ENCODE measurements at regions not wholly inside any gene's neighbourhood (a gene's known extent, or its start where the extent isn't known, plus 50 kb on each side); places are given as distances from the start of the nearest gene placed in this dataset.

DNA sequence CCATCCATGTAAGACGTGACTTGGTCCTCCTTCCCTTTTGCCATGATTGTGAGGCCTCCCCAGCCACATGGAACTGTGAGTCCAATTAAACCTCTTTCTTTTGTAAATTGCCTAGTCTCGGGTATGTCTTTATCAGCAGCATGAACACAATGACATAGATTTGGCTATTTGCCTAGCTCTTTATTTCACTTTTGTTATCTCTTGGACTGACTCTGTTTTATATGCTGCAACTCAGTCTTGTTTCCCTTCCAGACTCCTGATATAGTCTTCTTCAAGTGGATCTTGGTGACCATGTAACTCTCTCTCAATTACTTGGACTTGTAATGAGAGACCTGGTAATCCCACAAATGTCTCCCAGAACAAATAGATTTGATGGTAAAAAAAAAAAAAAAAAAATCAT, 627.6 kb downstream of the CCDC85A start:
- no TSS peak for BruUV-seq (replicated peaks)
- Histone ChIP-seq H3K9me3 (ENCODE audit: insufficient read depth, low read depth) (no peaks in the 10 kb centered on the region), H3F3A (ENCODE audit: insufficient read depth, low read depth) (no peaks in the 10 kb centered on the region), H3K79me2 (ENCODE audit: low read depth) (no peaks in the 10 kb centered on the region), H3K27me3 (ENCODE audit: insufficient read depth, low read depth) (no peaks in the 10 kb centered on the region), H2AFZ (no peak overlapping the region), H3K36me3 (ENCODE audit: low read depth) (no peaks in the 10 kb centered on the region), H3K4me3 (no peak overlapping the region), H3K27ac (no peak overlapping the region), H4K20me1 (ENCODE audit: insufficient read depth) (no peaks in the 10 kb centered on the region), H3K4me1 (replicated peaks; ENCODE audit: insufficient read depth) (no peaks in the 10 kb centered on the region), H3K4me2 (no peak overlapping the region), H3K9me2 (ENCODE audit: insufficient read depth) (0 out of 2 replicates have a peak, but pooled peaks cover 4% of the 10 kb centered on the region)
- ChIA-PET POLR2A (ENCODE audit: unreplicated experiment) (no interaction called here), CTCF (no interaction called here)
- DNase-seq: no peak
- no peak for TF ChIP-seq EZH2 (IDR thresholded peaks at IDR 0.05; ENCODE audit: low read depth)
- TF ChIP-seq, protein P1, sequence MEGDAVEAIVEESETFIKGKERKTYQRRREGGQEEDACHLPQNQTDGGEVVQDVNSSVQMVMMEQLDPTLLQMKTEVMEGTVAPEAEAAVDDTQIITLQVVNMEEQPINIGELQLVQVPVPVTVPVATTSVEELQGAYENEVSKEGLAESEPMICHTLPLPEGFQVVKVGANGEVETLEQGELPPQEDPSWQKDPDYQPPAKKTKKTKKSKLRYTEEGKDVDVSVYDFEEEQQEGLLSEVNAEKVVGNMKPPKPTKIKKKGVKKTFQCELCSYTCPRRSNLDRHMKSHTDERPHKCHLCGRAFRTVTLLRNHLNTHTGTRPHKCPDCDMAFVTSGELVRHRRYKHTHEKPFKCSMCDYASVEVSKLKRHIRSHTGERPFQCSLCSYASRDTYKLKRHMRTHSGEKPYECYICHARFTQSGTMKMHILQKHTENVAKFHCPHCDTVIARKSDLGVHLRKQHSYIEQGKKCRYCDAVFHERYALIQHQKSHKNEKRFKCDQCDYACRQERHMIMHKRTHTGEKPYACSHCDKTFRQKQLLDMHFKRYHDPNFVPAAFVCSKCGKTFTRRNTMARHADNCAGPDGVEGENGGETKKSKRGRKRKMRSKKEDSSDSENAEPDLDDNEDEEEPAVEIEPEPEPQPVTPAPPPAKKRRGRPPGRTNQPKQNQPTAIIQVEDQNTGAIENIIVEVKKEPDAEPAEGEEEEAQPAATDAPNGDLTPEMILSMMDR (conservative IDR thresholded peaks at IDR 0.05): no peak
- intact Hi-C loops (cut with micrococcal nuclease; ENCODE audit: unreplicated experiment): no loop called here

DNA sequence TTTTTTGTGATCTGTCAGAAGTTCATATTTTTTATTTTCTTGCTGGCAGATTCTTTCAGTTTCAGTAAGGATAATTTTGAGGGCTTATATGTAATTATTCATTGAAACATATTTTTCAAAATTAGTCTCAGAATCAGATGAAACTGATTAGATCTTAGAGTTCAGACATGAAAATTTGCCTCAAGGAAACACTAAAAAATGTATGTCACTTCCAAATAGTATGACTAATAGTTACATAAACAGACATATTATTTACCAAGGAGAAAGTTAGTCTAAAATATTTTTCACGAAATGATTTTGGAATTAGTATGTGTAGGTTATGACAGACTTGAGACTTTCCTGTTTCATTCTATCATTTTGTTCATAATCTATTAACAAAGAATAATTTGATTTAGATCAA, 628.6 kb downstream of the CCDC85A start:
- Histone ChIP-seq H3K36me3 (ENCODE audit: low read depth) (no peaks in the 10 kb centered on the region), H3K4me1 (replicated peaks; ENCODE audit: insufficient read depth) (no peaks in the 10 kb centered on the region), H3F3A (ENCODE audit: insufficient read depth, low read depth) (no peaks in the 10 kb centered on the region), H3K9me2 (ENCODE audit: insufficient read depth) (0 out of 2 replicates have a peak, but pooled peaks cover 4% of the 10 kb centered on the region), H3K79me2 (ENCODE audit: low read depth) (no peaks in the 10 kb centered on the region), H3K4me2 (no peak overlapping the region), H3K4me3 (no peak overlapping the region), H3K9me3 (ENCODE audit: insufficient read depth, low read depth) (no peaks in the 10 kb centered on the region), H4K20me1 (ENCODE audit: insufficient read depth) (no peaks in the 10 kb centered on the region), H3K27ac (no peak overlapping the region), H2AFZ (no peak overlapping the region), H3K27me3 (ENCODE audit: insufficient read depth, low read depth) (no peaks in the 10 kb centered on the region)
- intact Hi-C loops (cut with micrococcal nuclease; ENCODE audit: unreplicated experiment): no loop called here
- POLR2A ChIA-PET (ENCODE audit: unreplicated experiment): no interaction called here
- DNase-seq: no peak
- TF ChIP-seq, protein P1 (conservative IDR thresholded peaks at IDR 0.05): no peak
- TF ChIP-seq EZH2 (IDR thresholded peaks at IDR 0.05; ENCODE audit: low read depth): no peak
- BruUV-seq (replicated peaks): no TSS peak
- CTCF ChIA-PET: no interaction called here

DNA sequence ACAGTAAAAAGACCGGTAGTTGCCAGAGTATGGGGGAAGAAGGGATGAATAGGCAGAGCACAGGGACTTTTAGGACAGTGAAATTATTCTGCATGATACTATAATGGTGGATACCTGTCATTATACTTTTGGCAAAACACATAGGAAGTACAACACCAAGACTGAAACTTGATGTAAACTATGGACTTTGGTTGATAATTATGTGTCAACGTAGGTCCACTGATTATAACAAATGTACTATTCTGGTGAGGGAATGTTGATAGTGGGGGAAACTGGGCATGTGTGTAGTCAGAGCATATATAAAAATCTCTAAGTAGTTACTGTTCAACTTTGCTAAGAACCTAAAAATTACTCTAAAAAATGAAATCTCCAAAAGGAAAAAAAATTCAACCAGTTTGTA, 629.7 kb downstream of the CCDC85A start:
- Histone ChIP-seq H2AFZ (no peak overlapping the region), H3K4me2 (no peak overlapping the region), H3K4me3 (no peak overlapping the region), H3K4me1 (replicated peaks; ENCODE audit: insufficient read depth) (no peaks in the 10 kb centered on the region), H3K27ac (no peak overlapping the region), H3K79me2 (ENCODE audit: low read depth) (no peaks in the 10 kb centered on the region), H3K36me3 (ENCODE audit: low read depth) (no peaks in the 10 kb centered on the region), H4K20me1 (ENCODE audit: insufficient read depth) (no peaks in the 10 kb centered on the region), H3K9me2 (ENCODE audit: insufficient read depth) (0 out of 2 replicates have a peak, but pooled peaks cover 4% of the 10 kb centered on the region), H3K27me3 (ENCODE audit: insufficient read depth, low read depth) (no peaks in the 10 kb centered on the region), H3F3A (ENCODE audit: insufficient read depth, low read depth) (no peaks in the 10 kb centered on the region), H3K9me3 (ENCODE audit: insufficient read depth, low read depth) (no peaks in the 10 kb centered on the region)
- POLR2A ChIA-PET (ENCODE audit: unreplicated experiment): no interaction called here
- CTCF ChIA-PET: no interaction called here
- TF ChIP-seq, protein P1 (conservative IDR thresholded peaks at IDR 0.05): no peak
- no peak for TF ChIP-seq EZH2 (IDR thresholded peaks at IDR 0.05; ENCODE audit: low read depth)
- no TSS peak for BruUV-seq (replicated peaks)
- no peak for DNase-seq
- intact Hi-C loops (cut with micrococcal nuclease; ENCODE audit: unreplicated experiment): no loop called here

Measured in PC-9 (cell line).